Activated effector memory CD4-positive, alpha-beta T cell treated with anti-CD3 and anti-CD28 coated beads, Interleukin-2, amount 50 U/mL, for 16 hours (primary cell): ENCODE measurements at regions not wholly inside any gene's neighbourhood (a gene's known extent, or its start where the extent isn't known, plus 50 kb on each side); places are given as distances from the start of the nearest gene placed in this dataset.

ENCODE experiments used
- DNase-seq: peaks from one replicate; pipeline ENCODE4 v3.0.0-alpha.2; 2020

DNA sequence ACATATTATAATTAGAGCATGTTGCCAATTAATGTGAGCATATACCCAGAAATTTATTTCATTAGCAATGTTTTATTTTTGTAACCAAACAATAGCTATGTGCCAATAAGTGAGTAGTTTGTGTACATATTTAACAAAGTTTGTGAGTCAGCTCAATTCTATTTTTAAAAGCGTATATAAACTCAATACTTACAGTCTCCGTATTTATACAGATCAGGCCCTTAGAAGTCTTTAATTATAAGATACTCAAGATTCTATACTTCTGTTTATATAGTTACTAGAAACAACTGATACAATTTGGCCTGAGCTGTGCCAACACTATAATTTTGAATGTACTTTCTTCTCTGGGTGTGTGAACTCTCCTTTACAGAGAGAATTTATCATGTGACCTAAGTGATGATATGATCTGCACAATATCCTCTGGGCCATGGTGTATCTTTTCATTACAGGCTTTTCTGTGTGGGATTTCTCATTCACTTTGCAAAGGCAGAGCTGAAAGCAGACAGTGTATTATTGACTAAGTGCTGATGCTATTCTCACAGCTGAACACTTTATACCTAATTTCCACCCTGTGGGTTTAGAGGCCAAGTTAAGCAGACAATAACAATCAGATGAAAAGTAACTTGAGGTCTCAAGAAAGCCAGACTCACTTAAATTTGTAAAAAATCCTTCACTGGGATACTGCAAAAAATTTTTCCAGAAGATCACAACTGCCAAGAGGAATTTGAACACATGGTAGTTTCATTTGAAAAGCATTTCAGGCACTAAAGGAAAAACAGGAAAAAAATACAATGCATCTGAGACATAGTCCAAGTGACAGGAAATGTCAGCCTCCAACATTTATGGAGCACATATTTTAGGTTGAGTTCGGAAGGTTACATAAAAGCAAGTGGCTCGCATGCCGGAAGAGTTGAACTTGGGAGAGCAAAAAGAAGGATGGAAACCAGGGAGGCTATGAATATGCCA lies 277.9 kb upstream of the SEMA6D start:
- no peak for DNase-seq

DNA sequence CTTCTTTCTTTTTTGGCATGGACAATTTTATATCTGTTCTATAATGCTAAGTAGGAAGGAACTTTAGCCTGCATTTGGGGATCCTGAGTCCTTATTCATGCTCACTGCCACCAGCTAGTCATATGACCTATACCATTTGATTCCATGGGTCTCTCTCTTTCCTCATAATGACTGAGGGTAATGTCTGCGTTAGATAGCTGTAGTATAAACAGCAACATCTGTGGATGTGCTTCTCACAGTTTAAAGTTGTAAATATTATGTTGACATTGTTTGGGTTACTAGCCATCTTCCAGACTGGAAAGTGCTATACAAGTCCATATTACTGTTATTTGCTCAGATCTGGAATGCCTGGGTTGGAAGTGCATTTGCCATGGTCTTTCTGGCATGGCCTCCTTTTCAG lies 274.9 kb upstream of the SEMA6D start:
- no peak for DNase-seq

DNA sequence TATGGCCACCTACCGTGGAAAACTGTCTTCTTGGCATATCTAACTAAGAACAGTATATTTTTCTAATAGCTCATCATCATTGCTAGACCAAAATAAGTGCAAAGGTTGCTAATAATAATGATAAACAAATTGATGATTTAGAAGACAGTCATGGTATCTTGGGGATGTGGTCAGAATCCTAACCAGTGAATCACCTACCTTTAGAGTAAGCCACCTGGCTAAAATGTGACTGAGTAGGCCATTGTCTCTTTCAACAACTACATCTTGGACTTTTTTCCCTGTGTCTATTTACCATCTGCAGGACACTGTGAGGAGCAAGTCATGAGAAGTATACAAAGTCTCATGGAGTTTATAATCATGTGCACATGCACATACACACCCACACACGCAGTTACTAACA lies 273.5 kb upstream of the SEMA6D start:
- no peak for DNase-seq

DNA sequence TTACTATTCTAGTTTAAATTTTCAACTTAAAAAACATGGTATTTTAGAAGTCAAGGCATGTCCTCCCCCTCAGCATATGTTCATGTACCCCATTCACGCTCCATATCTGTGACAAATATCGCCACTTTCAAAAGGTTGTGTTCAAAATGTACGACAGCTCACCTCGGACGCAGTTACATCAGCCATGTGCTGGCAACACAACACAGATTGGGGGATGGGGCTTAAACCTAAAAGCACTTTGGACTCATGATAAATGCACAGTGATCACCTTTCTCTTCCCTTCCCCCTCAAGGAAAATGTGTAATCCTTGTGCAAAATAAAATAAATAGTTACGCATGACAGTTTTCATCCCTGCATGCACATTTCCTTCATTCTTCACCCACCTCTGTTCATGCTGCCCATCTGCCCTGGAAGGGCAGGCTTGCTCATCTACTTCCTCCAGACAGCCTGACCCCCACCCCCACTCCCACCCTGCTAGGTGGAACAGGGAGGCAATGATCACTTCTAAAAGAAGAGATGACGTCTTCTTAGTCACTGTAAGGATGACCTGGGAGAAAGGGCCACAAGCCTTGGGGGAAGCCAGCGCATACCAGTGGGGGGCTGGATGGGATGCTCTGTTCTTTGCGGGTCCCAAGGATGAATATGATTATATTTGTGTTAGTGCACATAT lies 271.4 kb upstream of the SEMA6D start:
- DNase-seq: no peak

DNA sequence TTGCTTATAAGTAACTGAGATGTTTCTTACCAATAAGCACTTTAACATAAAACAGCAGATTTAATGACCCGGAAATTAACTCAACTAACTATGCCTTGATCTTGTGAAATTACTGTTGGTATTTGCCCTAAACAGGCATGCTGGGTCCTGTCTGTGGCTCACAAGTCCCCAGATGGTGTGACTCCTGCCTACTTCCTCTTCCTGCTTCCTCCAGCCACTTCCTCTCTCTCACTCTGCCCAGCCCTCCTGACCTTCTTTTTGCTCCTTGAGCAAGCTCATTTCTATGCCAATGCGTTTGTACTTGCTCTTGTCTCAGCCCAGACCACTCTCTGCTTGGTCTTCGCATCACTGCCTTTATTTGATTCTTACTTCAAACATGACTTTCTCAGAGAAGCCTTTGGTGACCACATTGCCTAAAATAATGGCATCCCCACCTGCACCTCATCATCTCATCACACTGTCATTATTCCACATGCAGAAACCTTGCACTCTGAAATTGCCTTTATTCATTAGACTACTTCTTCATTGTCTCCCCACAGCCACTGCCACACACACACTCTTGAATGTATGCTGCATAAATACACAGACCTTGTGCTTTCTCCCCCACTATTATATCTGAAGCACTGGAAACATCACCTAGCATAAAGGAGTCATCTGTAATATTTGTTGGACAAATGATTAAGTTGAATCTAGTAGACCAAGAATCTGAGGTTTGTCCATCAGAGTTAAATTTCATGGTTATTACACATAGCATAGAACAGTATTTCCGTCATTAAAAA lies 256.3 kb upstream of the SEMA6D start:
- no peak for DNase-seq

DNA sequence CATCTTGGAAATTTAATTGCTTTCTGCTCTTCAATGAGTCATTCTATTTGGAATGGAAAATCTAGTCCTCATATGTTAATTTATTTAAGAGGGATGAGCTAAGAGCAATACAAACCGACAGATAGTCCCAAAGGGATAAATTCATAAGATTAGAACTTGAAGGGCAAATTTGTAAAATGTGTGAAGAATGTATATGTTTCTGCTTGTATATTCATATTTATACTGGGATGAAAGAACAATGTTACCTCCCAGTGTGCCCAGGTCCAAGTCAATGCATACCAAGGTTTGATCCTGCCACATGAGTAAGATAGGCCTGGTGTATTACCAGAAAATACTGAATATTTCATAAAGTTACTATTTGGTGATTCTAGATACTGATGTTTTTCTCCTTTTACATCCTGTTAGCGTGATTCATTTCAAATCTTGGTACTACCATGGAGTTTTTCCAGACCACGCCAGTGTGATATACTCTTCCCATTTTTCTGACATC lies 255.6 kb upstream of the SEMA6D start:
- DNase-seq: no peak

DNA sequence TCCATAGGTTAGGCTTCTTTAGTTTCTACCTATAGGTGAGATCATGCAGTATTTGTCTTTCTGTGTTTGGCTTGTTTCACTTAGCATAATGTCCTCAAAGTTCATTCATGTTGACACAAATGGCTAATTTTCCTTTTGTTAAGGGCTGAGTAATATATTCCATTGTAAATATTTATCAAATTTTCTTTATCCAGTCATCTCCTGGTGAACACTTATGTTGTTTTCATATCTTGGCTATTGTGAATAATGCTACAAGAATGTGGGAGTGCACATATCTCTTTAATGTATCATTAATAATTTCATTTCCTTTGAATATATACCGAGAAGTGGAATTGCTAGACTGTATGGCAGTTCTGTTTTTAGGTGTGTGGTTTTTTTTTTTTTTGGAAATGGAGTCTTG lies 250.9 kb upstream of the SEMA6D start:
- no peak for DNase-seq

DNA sequence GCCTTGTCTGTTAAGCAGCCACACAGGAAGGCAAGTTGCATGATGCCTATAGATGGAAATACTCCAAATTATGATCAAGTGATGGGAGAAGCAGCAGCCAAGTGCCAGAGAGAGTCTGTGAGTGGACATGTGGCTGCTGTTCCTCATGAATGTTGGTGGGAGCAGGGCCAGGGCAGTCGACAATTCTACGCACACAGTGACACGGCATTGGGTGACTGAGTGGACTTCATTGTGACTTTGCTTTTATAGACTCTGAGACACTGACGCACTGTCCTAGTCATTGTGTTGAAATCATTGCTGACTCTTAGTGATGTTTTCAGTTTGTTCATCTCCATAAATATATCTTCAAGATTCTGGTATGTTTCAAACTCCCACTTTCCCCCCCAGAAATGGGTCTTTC lies 246.3 kb upstream of the SEMA6D start:
- DNase-seq: no peak

DNA sequence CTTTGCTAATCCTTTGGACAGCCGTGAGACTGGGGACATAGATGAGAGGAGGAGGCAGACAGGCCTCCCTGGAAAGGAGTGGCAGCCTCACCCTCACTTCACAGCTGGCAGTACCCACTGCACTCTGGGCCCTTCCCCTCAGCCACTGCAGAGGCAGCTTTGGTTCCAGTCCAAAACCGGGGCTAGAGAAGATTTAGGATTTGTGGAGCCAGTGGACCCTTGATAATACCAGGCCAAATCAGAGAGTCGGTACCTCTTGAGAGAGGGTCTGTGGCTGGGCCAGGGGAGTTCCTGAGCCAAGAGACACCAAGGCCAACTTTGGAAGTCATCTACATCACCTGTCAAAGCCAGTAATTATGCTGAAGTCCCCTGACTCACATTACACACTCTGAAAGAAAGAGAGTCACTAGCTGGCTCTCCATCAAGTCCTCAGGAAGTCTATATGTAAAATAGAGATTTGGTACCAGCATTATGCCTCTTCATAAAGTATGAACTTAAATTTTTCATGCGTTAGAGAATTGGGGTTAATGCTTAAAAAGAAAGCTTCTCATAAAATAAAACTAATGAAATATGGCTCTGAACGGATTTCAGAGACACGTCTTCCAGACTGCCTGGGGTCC lies 244.1 kb upstream of the SEMA6D start:
- DNase-seq: no peak

DNA sequence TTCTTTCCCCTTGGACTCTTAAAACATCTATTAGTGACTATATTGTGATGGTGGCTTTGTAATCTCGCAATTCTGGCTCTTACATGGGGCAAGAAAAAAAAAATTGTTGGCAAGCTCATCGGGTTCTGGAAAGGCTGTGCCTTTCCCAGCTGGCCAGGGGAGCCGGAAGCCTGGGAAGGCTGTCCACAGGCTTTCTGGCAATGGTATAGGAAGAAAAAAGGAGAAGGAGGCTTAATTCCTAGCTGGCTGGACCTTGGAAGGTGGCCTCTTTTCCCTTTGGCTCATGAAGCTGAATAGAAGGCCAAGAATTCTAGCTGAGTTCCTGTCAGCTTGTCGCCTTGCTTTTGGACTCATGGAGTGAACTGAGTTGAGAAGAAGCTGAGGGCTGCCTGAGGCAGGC lies 243.5 kb upstream of the SEMA6D start:
- no peak for DNase-seq

DNA sequence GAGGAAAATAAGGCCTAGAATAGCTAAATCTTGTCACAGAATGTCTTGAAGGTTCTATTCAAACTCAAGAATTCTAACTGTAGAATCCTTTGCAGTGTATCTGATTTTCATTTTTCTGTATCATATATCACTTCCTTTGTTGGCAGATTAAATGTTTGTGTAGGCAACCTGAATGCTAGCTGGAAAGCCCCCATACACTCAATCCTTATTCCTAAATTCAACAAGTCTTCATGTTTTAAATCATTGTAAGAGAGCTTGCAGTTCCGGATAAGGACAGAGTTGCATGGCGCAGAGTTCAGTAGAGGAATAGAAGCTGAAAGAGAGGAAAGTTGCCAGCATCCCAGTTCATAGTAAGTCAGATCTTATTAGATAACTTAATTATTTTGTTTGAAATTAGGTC lies 242.0 kb upstream of the SEMA6D start:
- DNase-seq: no peak

DNA sequence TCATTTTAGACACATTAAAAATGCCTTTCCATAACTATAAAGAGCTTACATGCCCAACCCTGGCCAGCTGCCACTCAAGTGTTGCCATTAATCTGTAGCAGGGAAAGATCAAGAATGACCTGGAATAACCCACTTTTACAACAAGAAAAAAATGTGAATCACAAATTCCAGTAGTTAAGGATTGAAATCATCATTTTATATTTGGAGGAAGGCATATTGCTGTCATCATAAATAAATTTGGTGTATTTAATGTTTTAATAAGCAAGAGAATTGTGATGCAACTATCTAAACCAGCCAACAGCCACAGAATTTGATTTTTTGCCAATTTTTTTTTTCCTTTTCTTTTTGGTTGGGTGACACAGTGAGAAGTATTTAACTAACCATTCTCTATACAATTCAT lies 240.0 kb upstream of the SEMA6D start:
- DNase-seq: no peak

DNA sequence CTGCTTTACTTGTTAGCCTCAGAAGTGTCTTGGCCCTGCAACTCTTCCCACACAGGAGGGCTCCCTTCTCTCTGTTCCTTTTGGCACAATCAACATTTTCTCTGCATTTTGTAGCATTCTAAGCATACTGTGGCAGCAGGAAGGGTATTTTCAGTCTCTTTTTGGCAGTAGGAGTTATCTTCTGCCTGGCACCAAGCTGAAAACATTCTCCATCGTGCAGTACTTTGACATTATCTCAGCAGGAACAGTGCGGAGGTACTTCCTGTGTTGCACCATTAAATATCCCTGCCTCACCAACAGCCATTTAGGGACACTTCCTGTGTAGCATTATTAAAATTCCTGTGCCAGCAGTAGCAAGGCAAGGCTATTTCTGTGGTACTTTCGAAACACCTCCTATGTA lies 233.2 kb upstream of the SEMA6D start:
- DNase-seq: no peak

DNA sequence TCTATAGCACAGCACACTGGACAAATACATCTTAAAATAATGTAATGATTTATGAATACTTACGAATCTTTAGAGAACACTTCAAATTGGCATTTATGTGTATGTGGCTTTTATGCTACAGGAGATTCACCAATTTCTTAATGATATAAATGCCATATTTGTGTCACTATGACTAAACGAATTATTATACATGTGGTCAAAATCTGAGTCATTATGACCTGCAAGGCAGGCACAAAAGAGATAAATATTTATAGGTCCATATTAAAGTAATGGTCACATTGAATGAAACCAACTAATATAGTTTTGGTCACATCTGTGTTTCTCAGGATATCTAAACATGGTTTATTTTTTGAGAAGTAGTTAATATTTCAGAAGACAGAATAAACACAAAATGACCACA lies 232.3 kb upstream of the SEMA6D start:
- DNase-seq: no peak

DNA sequence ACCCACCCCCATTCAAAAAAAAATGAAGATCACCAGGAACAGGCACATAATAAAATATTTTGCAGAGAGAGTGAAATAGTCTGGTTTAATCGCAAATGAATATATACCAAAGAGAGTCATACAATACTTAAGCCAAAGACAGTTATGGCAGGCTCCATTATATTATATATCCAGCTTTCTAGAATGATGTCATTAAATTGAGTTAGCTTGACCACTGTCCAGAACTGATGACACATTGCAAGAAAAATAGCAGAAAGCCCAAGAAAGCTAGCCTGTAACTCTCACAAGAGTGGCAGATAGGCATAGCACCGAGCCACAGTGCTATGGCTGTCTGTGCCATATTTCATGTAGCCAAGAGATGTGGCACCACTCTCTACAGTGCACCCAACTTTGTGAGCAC lies 231.9 kb upstream of the SEMA6D start:
- DNase-seq: no peak

DNA sequence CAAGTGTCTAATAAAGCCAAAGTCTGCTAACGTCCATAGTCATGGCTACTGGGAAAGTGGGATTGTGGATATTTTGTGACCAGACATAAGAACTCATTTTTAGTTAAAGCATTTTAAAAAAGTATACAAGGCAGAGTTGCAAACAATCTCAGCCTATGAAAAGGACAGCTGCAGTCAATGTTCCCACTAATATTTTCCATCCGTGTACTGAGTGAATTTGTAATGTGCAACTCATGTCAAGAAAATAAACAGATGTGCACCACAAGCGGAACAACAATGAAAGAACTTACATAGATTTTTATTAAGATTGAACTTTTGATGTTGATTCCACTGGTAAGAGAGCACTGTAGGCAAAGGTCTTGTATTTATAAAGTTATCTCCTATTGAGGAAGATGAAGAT lies 231.3 kb upstream of the SEMA6D start:
- no peak for DNase-seq

DNA sequence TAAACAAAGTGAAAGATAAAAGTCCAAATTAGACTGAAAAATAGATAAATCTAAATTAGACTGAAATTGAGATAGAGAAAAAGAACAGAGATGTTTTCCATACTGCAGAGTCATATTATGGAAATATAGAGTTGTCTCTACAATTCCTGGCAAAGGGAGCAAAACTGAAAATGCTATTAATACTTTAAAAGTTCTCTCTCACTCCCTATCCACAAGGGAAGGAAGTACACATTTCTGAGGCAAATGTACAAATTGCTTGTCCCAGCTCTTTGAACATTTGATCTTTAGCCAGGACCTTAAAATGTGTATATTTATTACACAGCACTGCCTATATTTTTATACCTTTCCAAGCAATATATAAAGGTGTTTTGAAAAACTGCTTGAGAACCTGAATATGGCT lies 225.1 kb upstream of the SEMA6D start:
- DNase-seq: no peak

DNA sequence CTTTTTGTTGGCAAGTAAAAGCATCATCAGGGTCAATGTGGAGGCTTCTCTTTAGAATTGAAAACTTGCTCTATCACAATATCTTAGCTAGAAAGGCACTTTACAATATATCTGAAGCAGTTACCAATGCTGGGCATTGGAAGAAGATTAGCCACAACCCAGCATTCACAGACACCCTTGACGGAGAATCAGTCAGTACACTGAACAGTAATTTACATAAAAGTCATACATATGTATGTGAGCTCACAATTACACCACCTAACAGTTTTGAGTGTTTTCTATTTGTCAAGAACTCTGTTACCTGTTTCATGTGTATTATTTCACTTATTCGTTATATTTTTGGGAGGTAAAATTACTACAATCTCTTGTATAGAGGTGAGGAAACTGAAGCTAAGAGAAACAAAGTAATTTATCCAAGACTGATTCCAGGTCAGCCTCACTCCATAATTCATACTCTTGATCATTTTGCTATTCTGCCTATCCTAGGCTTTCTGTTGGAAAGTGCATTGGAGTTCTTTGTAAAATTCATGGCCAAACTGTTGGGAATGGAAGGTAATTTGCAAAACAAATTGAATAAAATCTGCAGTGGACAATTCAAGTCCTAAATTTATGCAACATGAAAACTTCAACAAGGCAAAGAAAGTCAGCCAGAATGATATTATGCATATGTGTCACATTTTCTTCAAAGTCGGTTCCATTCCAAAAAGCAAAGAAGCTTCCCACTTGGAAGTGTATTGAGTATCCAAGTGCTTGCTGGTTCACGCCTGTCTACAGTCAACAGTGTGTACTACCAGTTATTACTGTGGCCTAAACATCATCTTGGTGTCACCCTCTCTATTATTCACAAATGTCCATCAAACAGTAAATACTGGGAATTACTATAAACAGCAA lies 223.7 kb upstream of the SEMA6D start:
- DNase-seq: no peak

DNA sequence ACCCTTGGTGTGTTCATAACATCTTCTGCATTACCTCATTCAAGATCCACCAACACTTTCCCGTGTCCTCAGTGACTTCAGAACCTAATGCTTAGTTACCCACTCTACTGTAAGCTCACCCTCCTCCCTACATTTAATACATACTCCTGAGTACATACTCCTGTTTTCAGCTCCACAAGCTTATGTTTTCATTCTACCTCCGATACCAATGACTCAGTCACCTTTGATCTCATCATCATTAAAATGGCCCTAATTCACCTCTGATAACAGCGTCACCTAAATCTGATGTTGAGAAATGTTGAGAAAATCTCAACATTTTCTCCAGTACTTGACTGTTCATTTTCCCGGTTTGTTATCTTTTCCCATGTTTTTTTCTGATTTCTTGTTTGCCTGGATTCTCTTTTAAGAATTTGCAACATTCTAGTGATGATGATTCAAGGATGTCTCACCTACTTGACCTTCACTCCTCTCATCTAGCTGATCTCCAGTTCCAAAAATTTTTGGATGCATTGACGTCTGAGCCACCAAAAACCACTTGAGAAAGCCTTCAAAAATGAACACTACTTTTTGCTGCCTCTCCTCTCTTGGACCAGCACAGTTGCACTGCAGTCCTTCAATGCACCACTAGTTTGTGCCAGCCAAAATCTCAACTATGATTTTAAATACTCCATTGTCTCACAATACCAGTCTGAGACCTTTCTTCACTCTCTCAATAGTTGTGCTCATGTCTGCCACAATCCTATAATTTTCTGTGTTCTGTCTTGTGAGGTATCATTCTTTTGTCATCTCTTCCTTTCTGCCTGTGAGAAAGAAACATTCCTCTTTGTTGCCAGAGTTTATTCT lies 220.7 kb upstream of the SEMA6D start:
- DNase-seq: no peak

DNA sequence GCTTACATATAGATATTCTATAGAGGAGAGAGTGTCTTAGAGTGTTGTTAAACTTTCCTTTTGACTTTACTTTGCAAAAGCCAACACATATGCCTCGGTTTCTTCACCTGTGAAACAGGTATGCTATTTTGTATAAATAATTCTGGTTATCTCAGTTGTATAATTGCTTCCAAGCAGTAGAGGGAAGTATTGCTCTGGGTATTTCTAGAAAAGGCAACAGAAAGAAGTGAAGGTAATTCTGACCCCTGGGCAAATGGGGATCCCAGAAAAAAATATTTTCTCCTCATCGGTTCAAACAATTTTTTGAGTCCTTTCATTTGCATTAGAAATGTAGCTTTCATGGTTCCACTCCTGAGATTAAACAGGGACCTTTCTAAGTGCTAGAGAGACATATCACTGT lies 216.5 kb upstream of the SEMA6D start:
- no peak for DNase-seq

DNA sequence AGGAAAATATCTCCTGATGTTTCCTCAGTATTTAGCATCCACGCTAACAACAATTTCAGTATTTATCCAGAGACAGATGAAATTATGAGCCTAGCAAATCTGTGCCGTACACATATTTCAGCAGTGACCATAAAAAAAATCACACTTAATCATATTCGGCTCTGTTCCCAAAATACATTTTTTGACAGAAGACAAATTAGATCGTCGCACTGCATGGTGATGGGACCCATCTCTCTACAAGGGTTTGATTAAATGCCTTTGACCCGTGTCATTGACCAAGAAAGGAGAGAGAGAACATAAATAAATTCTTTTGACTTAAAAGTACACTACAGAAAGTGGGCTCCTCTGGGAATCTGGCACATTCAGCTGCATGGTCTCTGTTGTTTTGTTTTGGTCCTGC lies 215.3 kb upstream of the SEMA6D start:
- no peak for DNase-seq
